Cardiac muscle cell (in vitro differentiated cells and primary cell): ENCODE measurements at regions not wholly inside any gene's neighbourhood (a gene's known extent, or its start where the extent isn't known, plus 50 kb on each side); places are given as distances from the start of the nearest gene placed in this dataset.

Source experiments
- DNase-seq, 2 donors: peaks; one replicate each; pipeline versions ENCODE4 v3.0.0 to v3.0.0-alpha.2; 2010 to 2017; ENCODE audit warnings: low read depth in 1 of 2, low spot score in 1 of 2
- H3K27ac ChIP-seq: fragments of 200-600 bp; sonication (generic); 2 replicates; pipeline ENCODE4 v1.5.1; 2016
- H3K27me3 ChIP-seq: fragments of 200-600 bp; sonication (generic); 2 replicates; pipeline ENCODE4 v1.6.0; 2016; ENCODE audit warnings: control low read depth
- H3K36me3 ChIP-seq: fragments of 200-600 bp; sonication (generic); 2 replicates; pipeline ENCODE4 v1.5.1; 2016; ENCODE audit warnings: control low read depth
- H3K4me1 ChIP-seq: fragments of 200-600 bp; sonication (generic); 2 replicates; pipeline ENCODE4 v1.8.1; 2017; ENCODE audit warnings: low read depth, mild to moderate bottlenecking, mixed run types
- H3K4me3 ChIP-seq: fragments of 200-600 bp; sonication (generic); 2 replicates; pipeline ENCODE4 v1.5.1; 2016; ENCODE audit warnings: mild to moderate bottlenecking
- H3K9me3 ChIP-seq: fragments of 200-600 bp; sonication (generic); 2 replicates; pipeline ENCODE4 v1.5.1; 2017; ENCODE audit warnings: low read depth, mild to moderate bottlenecking, control low read depth
- TF ChIP-seq, protein P1 (sequence below): IDR thresholded peaks from 2 replicates; pipeline ENCODE4 v1.5.1; 2012; ENCODE audit warnings: low read depth, mild to moderate bottlenecking, low read length

DNA sequence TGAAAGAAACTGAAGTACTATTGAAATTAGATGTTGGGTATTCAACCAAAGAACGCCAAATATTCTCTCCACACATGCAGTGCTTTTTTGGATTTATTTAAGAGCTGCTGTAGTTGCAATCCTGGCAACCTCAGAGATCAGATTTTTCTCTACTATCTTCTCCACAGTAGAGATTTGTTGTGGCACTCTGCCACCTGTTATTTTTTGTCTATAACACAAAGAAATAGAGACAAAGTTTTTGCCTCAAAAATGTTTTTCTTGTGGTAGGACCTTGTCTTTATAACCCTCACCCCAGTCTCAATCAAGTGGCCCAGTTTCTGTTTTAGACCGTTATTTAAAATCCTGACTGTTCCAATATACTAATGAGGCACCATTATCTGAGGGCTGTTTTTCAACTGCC is 79.4 kb downstream of the SCG2 start:
- no peaks in the 10 kb centered on the region for H3K9me3 ChIP-seq
- H3K27ac ChIP-seq = no peak overlapping the region
- no peaks in the 10 kb centered on the region for H3K36me3 ChIP-seq
- H3K4me3 ChIP-seq = no peak overlapping the region
- no peaks in the 10 kb centered on the region for H3K27me3 ChIP-seq
- H3K4me1 ChIP-seq = peaks cover 7% of the 10 kb centered on the region
- no peak for DNase-seq
- TF ChIP-seq, protein P1, sequence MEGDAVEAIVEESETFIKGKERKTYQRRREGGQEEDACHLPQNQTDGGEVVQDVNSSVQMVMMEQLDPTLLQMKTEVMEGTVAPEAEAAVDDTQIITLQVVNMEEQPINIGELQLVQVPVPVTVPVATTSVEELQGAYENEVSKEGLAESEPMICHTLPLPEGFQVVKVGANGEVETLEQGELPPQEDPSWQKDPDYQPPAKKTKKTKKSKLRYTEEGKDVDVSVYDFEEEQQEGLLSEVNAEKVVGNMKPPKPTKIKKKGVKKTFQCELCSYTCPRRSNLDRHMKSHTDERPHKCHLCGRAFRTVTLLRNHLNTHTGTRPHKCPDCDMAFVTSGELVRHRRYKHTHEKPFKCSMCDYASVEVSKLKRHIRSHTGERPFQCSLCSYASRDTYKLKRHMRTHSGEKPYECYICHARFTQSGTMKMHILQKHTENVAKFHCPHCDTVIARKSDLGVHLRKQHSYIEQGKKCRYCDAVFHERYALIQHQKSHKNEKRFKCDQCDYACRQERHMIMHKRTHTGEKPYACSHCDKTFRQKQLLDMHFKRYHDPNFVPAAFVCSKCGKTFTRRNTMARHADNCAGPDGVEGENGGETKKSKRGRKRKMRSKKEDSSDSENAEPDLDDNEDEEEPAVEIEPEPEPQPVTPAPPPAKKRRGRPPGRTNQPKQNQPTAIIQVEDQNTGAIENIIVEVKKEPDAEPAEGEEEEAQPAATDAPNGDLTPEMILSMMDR = no peak

DNA sequence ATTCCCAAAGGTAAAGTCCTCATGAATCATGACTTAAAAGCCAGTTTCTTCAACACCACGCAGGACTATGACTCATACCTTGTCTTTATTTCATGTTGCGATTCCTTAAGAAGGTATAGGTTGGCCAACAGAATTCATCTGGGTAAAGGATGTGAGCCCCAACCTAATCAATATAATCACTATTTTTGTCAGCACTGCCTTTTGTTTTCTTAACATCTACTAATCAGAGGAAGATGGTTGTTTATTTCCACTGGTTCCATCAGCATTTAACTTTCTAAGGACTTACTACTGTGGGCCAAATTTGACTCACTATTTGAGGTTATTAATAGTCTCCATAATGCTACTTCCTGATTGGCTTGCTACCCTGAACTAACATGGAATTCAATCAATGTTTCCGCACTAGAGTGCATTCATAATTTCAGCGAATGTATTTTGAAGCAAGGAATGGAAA is 78.6 kb downstream of the SCG2 start:
- H3K27me3 ChIP-seq = no peaks in the 10 kb centered on the region
- peak in 1 of 2 donors; percentile 50 for DNase-seq
- TF ChIP-seq, protein P1 = no peak

DNA sequence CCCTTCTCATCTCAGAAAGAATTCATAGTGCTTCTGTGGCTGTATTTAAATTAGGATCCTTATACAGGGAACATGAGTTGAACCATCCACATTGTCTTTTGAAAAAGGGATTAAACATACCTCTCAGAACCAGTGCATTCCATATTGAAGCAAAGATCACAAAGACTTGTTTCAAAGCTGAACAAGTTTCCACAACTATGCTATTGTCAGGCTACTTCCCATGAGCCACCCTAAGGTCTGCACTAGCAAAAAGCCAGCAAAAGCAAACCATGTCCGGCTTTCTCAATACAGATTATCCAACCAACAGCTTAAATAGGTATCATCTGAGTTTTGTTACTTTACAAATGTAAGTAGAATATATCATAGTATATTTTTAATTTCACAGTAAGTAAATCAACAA is 78.1 kb downstream of the SCG2 start:
- no peak for DNase-seq
- H3K27ac ChIP-seq = no peak overlapping the region
- no peak overlapping the region for H3K4me3 ChIP-seq
- peaks cover 7% of the 10 kb centered on the region for H3K4me1 ChIP-seq
- no peaks in the 10 kb centered on the region for H3K9me3 ChIP-seq
- no peaks in the 10 kb centered on the region for H3K27me3 ChIP-seq
- TF ChIP-seq, protein P1 = no peak
- H3K36me3 ChIP-seq = no peaks in the 10 kb centered on the region

More for the DNA sequence above, 78.6 kb downstream of the SCG2 start:
- Histone ChIP-seq H3K27ac (no peak overlapping the region), H3K36me3 (no peaks in the 10 kb centered on the region), H3K9me3 (no peaks in the 10 kb centered on the region), H3K4me3 (no peak overlapping the region), H3K4me1 (peaks cover 7% of the 10 kb centered on the region)

DNA sequence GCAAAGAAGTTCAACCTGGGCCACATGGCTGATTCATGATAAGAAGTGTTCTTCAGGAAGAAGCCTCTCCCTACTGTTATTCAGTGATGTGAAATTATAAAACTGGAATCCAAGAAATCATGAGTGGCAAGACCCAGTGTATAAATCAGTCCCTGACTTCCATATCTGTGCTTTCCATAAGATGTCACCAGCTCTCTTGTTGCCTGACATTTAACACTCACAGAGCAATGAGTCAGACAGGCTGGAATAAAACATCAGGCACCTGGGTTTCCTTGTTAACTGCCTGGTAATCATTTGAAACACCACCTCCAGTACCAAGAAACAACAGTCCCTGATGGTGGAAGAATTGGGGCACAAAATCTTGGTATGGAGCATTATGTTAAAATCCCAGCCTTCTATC is 76.1 kb downstream of the SCG2 start:
- TF ChIP-seq, protein P1 = no peak
- H3K27ac ChIP-seq = no peak overlapping the region
- H3K36me3 ChIP-seq = no peaks in the 10 kb centered on the region
- H3K4me3 ChIP-seq = no peak overlapping the region
- no peaks in the 10 kb centered on the region for H3K27me3 ChIP-seq
- peak in 1 of 2 donors; percentile 23 for DNase-seq
- H3K9me3 ChIP-seq = no peaks in the 10 kb centered on the region
- peaks cover 7% of the 10 kb centered on the region for H3K4me1 ChIP-seq

DNA sequence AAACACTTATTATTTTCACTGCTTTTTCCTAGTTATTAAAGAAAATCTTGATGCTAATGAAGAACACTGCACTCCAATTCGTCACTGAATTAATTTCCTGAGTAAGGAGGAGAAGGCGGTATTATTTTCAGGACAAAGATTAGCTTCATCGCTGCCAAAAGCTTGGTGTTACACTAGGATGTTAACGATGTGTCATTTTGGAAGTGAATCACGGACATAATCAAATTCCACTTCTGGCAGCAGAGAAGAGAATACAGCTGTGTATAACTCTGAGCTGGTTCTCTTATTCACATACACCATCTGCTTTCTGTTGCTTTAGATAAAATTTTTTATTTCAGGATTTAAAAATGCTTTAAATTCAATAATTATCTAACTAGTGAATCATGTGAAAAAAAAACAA is 74.1 kb downstream of the SCG2 start:
- DNase-seq = peak in 1 of 2 donors; percentile 69
- peaks cover 7% of the 10 kb centered on the region for H3K4me1 ChIP-seq
- H3K4me3 ChIP-seq = no peak overlapping the region
- no peaks in the 10 kb centered on the region for H3K27me3 ChIP-seq
- H3K36me3 ChIP-seq = no peaks in the 10 kb centered on the region
- no peaks in the 10 kb centered on the region for H3K9me3 ChIP-seq
- no peak overlapping the region for H3K27ac ChIP-seq
- TF ChIP-seq, protein P1 = no peak

DNA sequence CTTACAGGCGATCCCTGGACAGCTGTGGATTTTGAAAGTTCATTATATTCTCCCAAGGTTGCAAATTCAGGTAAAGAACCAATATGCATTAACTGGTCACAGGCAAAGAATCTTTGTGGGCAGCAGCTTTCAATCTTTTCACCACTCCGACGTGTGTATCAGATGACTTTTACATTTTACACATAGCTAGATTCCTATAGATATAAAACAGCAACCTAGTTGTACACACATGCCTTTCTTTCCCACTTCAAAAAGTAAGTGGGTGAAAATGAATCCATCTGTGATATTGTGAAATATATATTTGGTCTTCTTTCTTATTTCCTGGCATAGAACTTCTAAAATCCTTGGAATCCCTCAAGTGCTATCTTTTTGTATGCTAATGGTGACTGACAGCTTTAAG is 72.5 kb downstream of the SCG2 start:
- Histone ChIP-seq H3K27ac (no peak overlapping the region), H3K4me1 (peaks cover 7% of the 10 kb centered on the region), H3K27me3 (no peaks in the 10 kb centered on the region), H3K36me3 (no peaks in the 10 kb centered on the region), H3K9me3 (no peaks in the 10 kb centered on the region), H3K4me3 (no peak overlapping the region)
- no peak for DNase-seq
- TF ChIP-seq, protein P1 = no peak
